ENCODE measurements at regions not wholly inside any gene's neighbourhood (a gene's known extent, or its start where the extent isn't known, plus 50 kb on each side); places are given as distances from the start of the nearest gene placed in this dataset.

DNA sequence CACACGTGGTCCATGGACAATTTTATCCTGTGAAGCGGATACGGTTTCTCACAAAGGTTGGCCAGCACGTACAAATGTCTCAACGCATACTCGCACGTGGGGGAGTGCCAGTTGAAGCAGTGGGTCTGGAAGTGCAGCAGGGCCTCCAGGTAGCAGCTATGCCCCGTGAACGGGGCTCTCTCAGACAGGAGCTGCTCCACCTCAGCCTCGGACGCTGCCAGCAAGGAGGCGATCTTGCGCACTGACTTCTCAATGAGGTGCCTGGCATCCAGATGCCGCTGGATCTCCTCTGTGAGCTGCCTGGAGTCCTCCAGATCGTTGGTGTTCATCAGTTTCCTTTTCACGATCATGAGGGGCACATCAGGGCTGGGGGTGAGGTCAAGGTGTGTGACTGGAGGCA is 2272.0 kb downstream of the PCDH9 start:
- no peak for DNase-seq

DNA sequence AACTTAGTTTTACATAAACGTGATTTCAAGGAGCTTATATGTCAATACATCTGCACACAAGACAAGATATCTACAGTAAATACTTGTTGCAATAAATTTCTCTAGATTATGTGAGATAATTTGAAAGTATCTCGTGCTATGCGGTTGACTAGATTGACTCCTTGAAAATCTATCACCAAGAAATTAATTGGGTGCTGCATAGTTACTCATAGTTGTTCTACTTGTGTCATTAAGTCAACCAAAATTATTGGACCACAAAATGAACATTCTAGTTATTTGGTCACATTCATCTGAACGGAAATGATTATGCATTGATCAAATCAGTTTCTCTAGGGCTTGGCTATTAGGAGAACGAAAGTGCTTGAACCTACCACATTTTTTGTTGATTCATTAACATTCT is 2291.5 kb downstream of the PCDH9 start:
- no peak for DNase-seq

DNA sequence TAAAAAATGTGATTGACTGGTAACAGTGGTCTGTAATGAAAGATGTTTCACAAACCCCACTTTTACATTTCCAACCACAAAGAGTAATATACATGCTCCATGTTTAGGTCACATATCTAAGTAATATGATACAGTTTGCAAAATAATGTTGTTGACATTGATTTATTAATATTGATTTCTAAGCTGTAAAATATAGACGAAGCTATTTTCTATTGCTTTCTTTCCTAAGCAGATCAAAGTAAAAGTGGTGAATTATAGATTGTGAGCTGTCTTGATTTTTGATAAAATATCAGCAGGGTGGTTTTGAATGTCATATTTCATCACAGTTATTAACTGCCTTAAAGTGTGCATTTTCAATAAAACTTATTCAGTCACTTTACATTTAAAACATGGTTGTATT is 2292.8 kb downstream of the PCDH9 start:
- no peak for DNase-seq

- DNase-seq = no peak
Observed at GRCh38 chr13:64936879-64937278, 2293.3 kb downstream of the PCDH9 start.

GRCh38 chr13:64935441-64935840 is 2294.7 kb downstream of the PCDH9 start:
- no peak for DNase-seq

DNA sequence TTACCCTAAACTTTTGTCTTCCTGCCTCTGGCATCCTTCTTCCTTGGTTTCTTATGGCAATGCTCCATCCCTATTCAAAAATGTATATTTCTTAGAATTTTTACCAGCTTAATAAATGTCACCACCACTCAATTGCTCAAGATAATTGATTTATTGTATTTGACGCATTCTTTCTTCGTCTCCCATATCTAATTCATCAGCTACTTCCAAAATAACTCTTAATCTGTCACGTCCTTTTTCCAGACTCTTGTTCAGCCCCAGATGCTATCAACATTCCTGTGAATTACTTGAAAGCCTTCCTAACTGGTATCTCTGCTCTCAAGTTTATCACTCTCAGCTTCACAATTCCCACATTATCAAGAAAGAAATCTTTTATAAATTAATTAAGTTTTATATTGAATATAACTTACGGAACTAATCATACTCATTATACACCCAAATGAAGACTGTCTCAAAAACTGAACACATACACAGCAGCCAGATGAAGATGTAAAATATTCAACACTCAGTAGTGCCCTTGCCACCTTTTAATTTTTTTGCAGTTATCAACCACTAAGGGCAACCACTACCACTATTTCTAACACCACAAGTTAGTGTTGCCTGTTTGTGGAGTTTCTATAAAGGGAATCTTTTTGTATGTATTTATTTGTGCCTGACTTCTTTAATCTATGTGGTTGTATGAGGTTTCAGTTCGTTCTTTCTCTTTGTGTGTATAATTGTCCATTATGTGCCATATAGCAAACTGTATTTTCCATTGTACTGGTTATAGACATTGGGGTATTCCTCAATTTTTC is 2295.4 kb downstream of the PCDH9 start:
- no peak for DNase-seq

GRCh38 chr13:64930636-64931035 is 2299.5 kb downstream of the PCDH9 start:
- DNase-seq = no peak

DNA sequence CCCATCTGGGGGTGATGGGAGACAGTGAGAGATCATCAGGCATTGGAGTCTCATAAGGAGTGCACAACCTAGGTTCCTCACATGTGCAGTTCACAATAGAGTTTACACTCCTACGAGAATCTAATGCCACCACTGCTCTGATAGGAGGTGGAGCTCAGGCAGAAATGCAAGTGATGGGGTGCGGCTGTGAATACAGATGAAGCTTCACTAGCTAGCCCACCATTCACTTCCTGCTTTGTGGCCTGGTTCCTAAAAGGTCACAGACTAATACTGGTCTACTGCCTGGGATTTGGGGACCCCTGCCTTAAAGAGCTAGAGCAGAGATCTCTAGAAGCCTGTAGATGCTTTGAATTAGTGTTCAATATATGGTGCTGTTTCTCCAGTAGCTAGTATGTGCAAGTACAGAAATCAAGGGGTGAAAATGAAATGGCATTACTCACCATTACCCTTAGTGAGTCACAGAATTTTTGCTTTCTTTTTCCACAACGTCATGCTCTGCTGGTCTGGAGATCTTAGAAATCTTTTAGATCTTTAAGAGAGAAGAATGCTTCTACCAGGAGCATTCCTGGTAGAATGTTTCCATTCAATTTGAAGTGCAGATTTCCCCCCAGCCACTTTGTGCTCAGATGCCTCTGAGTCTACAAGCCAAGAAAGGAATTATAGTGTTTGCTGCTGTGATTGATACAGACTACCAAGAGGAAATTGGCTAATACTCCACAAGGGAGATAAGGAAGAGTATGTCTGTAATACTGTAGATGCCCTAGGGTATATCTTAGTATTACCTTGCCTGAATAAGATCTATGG is 2301.2 kb downstream of the PCDH9 start:
- DNase-seq = no peak

DNA sequence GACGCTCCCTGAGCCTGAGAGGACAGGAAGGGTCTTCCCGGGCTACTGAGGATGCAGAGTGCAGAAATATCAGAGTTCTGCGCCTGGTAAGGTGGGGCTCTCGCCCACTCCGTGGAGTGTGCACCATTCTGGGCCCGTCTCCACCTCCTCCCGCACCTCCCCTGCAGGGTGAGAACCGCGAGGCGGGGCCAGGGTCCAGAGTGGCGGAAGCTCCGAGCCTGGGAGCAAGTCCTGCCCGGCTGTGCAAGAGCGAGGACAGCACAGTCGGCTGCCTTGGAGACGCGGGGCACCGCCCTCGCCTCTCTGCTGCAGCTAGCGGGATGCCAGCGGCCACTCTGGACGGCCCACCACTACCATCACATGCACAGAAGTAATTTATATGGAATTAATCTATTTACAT is 2304.4 kb downstream of the PCDH9 start:
- no peak for DNase-seq

GRCh38 chr13:64925284-64925683 is 2304.9 kb downstream of the PCDH9 start:
- no peak for DNase-seq

- no peak for DNase-seq
Observed at GRCh38 chr13:64924401-64924800, 2305.7 kb downstream of the PCDH9 start.

GRCh38 chr13:64917566-64917965 is 2312.6 kb downstream of the PCDH9 start:
- no peak for DNase-seq

DNA sequence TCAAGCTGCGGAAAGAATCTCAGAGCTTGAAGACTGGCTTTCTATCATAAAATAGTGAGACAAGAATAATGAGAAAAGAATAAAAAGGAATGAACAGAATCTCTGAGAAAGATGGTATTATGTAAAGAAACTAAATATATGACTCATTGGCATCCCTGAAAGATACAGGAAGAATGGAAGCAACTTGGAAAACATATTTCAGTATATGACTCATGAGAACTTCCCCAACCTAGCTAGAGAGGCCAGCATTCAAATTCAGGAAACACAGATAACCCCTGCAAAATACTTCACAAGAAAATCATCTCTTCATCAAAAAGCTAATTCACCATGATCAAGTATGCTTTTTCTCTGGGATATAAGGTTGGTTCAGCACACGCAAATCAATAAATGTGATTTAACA is 2318.0 kb downstream of the PCDH9 start:
- DNase-seq = no peak

GRCh38 chr13:64910096-64910495 is 2320.0 kb downstream of the PCDH9 start:
- DNase-seq = no peak

GRCh38 chr13:64909184-64909583 is 2321.0 kb downstream of the PCDH9 start:
- DNase-seq = no peak

DNA sequence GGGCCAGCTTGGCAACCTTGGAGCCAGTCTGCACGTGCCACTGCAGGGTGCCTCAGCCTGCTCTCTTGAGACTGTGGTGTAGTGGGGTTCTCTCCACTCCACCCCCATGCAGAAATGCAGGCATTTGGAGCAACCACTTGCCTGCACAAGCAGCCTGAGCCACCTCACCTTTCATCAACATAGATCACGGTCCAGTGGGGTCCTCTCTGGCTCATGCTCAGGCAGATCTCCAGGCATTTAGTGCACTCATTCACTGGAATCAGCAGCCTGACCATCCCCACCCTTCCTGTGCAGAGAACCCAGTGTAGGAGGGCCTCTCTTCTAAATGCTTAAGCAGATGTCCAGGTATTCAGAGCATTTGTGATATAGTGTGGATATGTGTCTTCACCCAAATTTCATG is 2330.1 kb downstream of the PCDH9 start:
- no peak for DNase-seq

GRCh38 chr13:64884976-64885375 is 2345.2 kb downstream of the PCDH9 start:
- DNase-seq = no peak

- DNase-seq = no peak
Observed at GRCh38 chr13:64877176-64877575, 2353.0 kb downstream of the PCDH9 start.

- DNase-seq = no peak
Observed at GRCh38 chr13:64871742-64872141, 2358.4 kb downstream of the PCDH9 start.

- DNase-seq = no peak
Observed at GRCh38 chr13:64869539-64869938, 2360.6 kb downstream of the PCDH9 start.

- DNase-seq = no peak
Observed at GRCh38 chr13:64867856-64868255, 2362.3 kb downstream of the PCDH9 start.

GRCh38 chr13:64866331-64866730 is 2363.8 kb downstream of the PCDH9 start:
- no peak for DNase-seq

DNA sequence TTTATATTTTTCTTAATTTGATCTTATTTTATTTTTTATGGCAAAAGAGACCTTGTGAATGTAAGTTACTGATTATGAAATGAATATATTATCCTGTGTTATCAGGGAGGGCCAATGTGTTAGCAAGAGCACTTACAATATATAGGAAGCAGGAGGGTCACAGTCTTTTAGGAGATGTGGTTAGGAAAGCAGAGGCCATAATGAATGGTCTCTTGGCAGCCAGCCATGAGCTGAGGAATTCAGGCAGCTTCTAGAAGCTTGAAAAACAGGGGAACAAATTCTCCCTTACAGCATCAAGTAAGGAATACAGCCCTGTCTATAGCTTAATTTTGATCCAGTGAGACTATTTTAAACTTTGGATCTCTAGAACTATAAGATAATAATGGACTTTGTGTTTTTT is 2374.6 kb downstream of the PCDH9 start:
- DNase-seq = no peak

GRCh38 chr13:64850017-64850416 is 2380.1 kb downstream of the PCDH9 start:
- DNase-seq = no peak

All from stimulated activated CD4-positive, alpha-beta T cell treated with anti-CD3 and anti-CD28 coated beads, Interleukin-15, amount 100 ng/mL, for 24 hours (primary cell).